SK-N-SH treated with all-trans-retinoic acid at 6 μM for 48 hours (cell line): ENCODE measurements at regions not wholly inside any gene's neighbourhood (a gene's known extent, or its start where the extent isn't known, plus 50 kb on each side); places are given as distances from the start of the nearest gene placed in this dataset.

Source experiments
- ATAC-seq: fragments of 200-7000 bp; cut with Tn5 transposase; 3 replicates; pipeline ENCODE4 v1.9.1; 2020; ENCODE audit warnings: mild to moderate bottlenecking, moderate library complexity
- BACH2 ChIP-seq: fragments of 250-450 bp; sonication (Bioruptor Pico); IDR thresholded peaks from 2 replicates; pipeline ENCODE4 v1.9.0; 2021; ENCODE audit warnings: mild to moderate bottlenecking, borderline replicate concordance
- CREB5 ChIP-seq: fragments of 250-450 bp; sonication (Bioruptor Pico); IDR thresholded peaks from 2 replicates; pipeline ENCODE4 v1.5.1; 2020; ENCODE audit warnings: low read depth, mild to moderate bottlenecking, moderate library complexity
- CSDC2 ChIP-seq: fragments of 250-450 bp; sonication (Bioruptor Pico); IDR thresholded peaks from 2 replicates; pipeline ENCODE4 v1.5.0; 2020; ENCODE audit warnings: mild to moderate bottlenecking, moderate library complexity
- CSRNP3 ChIP-seq: fragments of 250-450 bp; sonication (Bioruptor Pico); IDR thresholded peaks from 2 replicates; pipeline ENCODE4 v1.5.1; 2021; ENCODE audit warnings: mild to moderate bottlenecking, moderate library complexity
- GLIS3 ChIP-seq: fragments of 250-450 bp; sonication (Bioruptor Pico); IDR thresholded peaks from 2 replicates; pipeline ENCODE4 v1.5.0; 2020; ENCODE audit warnings: mild to moderate bottlenecking, moderate library complexity
- OSR1 ChIP-seq: fragments of 250-450 bp; sonication (Bioruptor Pico); IDR thresholded peaks from 2 replicates; pipeline ENCODE4 v1.8.0; 2022; ENCODE audit warnings: moderate library complexity, mild to moderate bottlenecking, inconsistent platforms
- PATZ1 ChIP-seq: fragments of 250-450 bp; sonication (Bioruptor Pico); IDR thresholded peaks from 2 replicates; pipeline ENCODE4 v1.8.0; 2020; ENCODE audit warnings: mild to moderate bottlenecking, moderate library complexity, borderline replicate concordance
- POU6F1 ChIP-seq: fragments of 250-450 bp; sonication (Bioruptor Pico); IDR thresholded peaks from 2 replicates; pipeline ENCODE4 v1.8.0; 2021; ENCODE audit warnings: low read depth, mild to moderate bottlenecking, moderate library complexity, borderline replicate concordance
- RARB ChIP-seq: fragments of 250-450 bp; sonication (Bioruptor Pico); IDR thresholded peaks from 2 replicates; pipeline ENCODE4 v1.8.0; 2021; ENCODE audit warnings: mild to moderate bottlenecking, moderate library complexity
- SNAI2 ChIP-seq: fragments of 250-450 bp; sonication (Bioruptor Pico); IDR thresholded peaks from 2 replicates; pipeline ENCODE4 v1.5.0; 2020; ENCODE audit warnings: mild to moderate bottlenecking, moderate library complexity
- TCF4 ChIP-seq: fragments of 250-450 bp; sonication (Bioruptor Pico); IDR thresholded peaks from 2 replicates; pipeline ENCODE4 v1.8.0; 2021; ENCODE audit warnings: mild to moderate bottlenecking, moderate library complexity, borderline replicate concordance
- TOX ChIP-seq: fragments of 250-450 bp; sonication (Bioruptor Pico); IDR thresholded peaks from 2 replicates; pipeline ENCODE4 v1.8.0; 2021; ENCODE audit warnings: mild to moderate bottlenecking, moderate library complexity, borderline replicate concordance
- TSHZ2 ChIP-seq: fragments of 250-450 bp; sonication (Bioruptor Pico); IDR thresholded peaks from 2 replicates; pipeline ENCODE4 v1.5.0; 2020; ENCODE audit warnings: mild to moderate bottlenecking, moderate library complexity
- ZC3H10 ChIP-seq: fragments of 250-450 bp; sonication (Bioruptor Pico); IDR thresholded peaks from 2 replicates; pipeline ENCODE4 v1.5.1; 2021; ENCODE audit warnings: mild to moderate bottlenecking, moderate library complexity
- ZFP3 ChIP-seq: fragments of 250-450 bp; sonication (Bioruptor Pico); IDR thresholded peaks from 2 replicates; pipeline ENCODE4 v1.5.0; 2020; ENCODE audit warnings: mild to moderate bottlenecking, moderate library complexity
- ZFP30 ChIP-seq: fragments of 450-650 bp; formaldehyde crosslinking; IDR thresholded peaks from 2 replicates; pipeline ENCODE4 v1.5.0; 2022; ENCODE audit warnings: mild to moderate bottlenecking, moderate library complexity
- ZNF565 ChIP-seq: fragments of 450-650 bp; formaldehyde crosslinking; conservative IDR thresholded peaks from 2 replicates; pipeline ENCODE4 v1.5.0; 2020; ENCODE audit warnings: low read depth, mild to moderate bottlenecking, moderate library complexity
- ZNF70 ChIP-seq: fragments of 450-650 bp; formaldehyde crosslinking; IDR thresholded peaks from 2 replicates; pipeline ENCODE4 v1.5.0; 2020; ENCODE audit warnings: mild to moderate bottlenecking, moderate library complexity
- ZNF8 ChIP-seq: fragments of 450-650 bp; formaldehyde crosslinking; IDR thresholded peaks from 2 replicates; pipeline ENCODE4 v1.5.0; 2020; ENCODE audit warnings: mild to moderate bottlenecking, moderate library complexity

GRCh38 chr2:19131871-19132270 lies 226.6 kb downstream of the OSR1 start:
- no peak for ATAC-seq
- no peak for TF ChIP-seq TOX (CRISPR knock-in tag)
- TF ChIP-seq CSDC2 (CRISPR knock-in tag), result no peak
- TF ChIP-seq GLIS3 (CRISPR knock-in tag), result no peak
- TF ChIP-seq TSHZ2 (CRISPR knock-in tag), result no peak
- no peak for TF ChIP-seq OSR1
- TF ChIP-seq PATZ1 (CRISPR knock-in tag), result no peak
- TF ChIP-seq ZC3H10 (CRISPR knock-in tag), result no peak
- TF ChIP-seq RARB (CRISPR knock-in tag), result no peak
- no peak for TF ChIP-seq CREB5 (CRISPR knock-in tag)
- TF ChIP-seq SNAI2 (CRISPR knock-in tag), result no peak

DNA sequence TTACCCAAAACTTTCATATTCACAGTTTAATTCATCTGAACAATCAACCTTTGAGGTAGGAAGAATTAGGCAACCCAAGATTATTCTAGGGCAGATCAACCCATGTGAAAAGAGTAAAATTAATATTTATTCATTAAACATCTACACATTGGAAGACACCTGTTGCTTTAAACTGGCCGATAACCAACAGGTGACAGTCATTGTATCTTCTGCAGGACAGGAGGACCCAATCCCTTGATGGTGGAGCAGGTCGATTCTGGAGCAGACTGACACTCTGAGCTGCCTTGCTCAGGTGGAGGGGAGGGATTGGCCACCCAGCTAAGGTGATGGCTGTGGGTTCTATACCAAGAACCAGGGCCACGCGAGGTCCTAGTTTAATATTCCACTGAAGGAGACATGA lies 230.3 kb downstream of the OSR1 start:
- no peak for ATAC-seq
- TF ChIP-seq OSR1 (no peak), ZC3H10 (CRISPR knock-in tag) (no peak), CSRNP3 (CRISPR knock-in tag) (no peak), ZNF565 (CRISPR knock-in tag) (no peak), CSDC2 (CRISPR knock-in tag) (no peak), CREB5 (CRISPR knock-in tag) (no peak), ZFP3 (CRISPR knock-in tag) (no peak)
- TF ChIP-seq, all 23 proteins: peak for 0

- TF ChIP-seq PATZ1 (CRISPR knock-in tag) (no peak), CREB5 (CRISPR knock-in tag) (no peak), ZNF565 (CRISPR knock-in tag) (no peak), GLIS3 (CRISPR knock-in tag) (no peak), CSDC2 (CRISPR knock-in tag) (no peak), RARB (CRISPR knock-in tag) (no peak), POU6F1 (CRISPR knock-in tag) (no peak), ZFP3 (CRISPR knock-in tag) (no peak), ZNF8 (CRISPR knock-in tag) (no peak), CSRNP3 (CRISPR knock-in tag) (no peak), ZNF70 (CRISPR knock-in tag) (no peak), SNAI2 (CRISPR knock-in tag) (no peak), ZFP30 (CRISPR knock-in tag) (no peak), TCF4 (CRISPR knock-in tag) (no peak), BACH2 (CRISPR knock-in tag) (no peak)
- no peak for ATAC-seq
Measured at GRCh38 chr2:19127616-19128015, 230.8 kb downstream of the OSR1 start.
